GM12872 (cell line): ENCODE measurements at regions not wholly inside any gene's neighbourhood (a gene's known extent, or its start where the extent isn't known, plus 50 kb on each side); places are given as distances from the start of the nearest gene placed in this dataset.

ENCODE experiments used
- TF ChIP-seq, protein P1 (sequence below): IDR thresholded peaks from 3 replicates; pipeline ENCODE4 v1.5.1; 2011; ENCODE audit warnings: low read depth, mild to moderate bottlenecking, low read length, moderate library complexity; ENCODE audit not compliant: insufficient read depth

DNA sequence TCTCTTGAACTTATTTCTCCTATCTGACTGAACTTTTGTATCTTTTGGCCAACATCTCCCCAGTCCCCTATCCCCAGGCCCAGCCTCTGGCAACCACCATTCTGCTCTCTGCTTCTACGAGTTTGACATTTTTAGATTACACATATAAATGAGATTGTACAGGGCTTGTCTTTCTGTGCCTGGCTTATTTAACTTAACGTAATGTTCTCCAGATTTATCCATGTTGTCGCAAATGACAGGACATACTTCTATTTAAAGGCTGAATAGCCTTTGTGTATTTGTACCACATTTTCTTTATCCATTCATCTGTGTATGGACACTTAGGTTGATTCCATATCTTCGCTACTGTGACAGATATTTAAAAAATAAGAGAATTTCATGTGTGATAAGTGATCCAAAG lies 98.6 kb downstream of the LSMEM1 start:
- TF ChIP-seq, protein P1, sequence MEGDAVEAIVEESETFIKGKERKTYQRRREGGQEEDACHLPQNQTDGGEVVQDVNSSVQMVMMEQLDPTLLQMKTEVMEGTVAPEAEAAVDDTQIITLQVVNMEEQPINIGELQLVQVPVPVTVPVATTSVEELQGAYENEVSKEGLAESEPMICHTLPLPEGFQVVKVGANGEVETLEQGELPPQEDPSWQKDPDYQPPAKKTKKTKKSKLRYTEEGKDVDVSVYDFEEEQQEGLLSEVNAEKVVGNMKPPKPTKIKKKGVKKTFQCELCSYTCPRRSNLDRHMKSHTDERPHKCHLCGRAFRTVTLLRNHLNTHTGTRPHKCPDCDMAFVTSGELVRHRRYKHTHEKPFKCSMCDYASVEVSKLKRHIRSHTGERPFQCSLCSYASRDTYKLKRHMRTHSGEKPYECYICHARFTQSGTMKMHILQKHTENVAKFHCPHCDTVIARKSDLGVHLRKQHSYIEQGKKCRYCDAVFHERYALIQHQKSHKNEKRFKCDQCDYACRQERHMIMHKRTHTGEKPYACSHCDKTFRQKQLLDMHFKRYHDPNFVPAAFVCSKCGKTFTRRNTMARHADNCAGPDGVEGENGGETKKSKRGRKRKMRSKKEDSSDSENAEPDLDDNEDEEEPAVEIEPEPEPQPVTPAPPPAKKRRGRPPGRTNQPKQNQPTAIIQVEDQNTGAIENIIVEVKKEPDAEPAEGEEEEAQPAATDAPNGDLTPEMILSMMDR = no peak

DNA sequence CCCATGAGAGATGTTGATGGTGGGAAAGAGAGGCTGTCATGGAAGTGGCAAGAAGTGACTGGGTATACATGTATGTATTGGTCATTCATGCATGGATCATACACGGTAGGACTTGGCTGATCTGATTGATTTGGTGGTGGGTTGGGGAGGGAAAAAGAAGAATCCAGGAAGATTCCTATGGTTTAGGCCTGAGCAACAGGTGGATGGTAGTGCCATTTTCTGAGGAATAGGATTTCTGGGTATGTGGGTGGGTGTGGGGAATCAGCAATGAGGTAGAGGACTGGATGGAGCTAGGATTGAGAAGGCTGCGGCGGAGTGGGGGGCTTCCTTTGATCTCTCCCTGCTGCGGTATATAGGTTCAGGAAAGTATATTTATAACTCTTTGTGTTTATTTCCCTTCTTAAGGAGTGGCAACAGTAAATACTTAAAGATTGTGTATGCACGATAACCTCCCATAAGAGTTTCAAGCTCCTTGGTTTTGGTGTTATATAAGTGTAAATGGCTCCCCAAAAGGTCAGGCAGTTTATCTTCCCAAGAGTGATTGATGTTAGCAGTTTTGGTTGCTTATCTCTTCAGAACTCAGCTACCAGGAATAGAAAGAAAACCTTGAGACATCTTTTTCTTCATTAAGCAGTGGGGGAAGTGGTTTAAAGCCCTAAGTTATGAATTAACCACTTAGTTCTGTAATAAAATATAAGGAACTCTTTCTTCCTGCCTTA lies 100.1 kb downstream of the LSMEM1 start:
- TF ChIP-seq, protein P1 = no peak

DNA sequence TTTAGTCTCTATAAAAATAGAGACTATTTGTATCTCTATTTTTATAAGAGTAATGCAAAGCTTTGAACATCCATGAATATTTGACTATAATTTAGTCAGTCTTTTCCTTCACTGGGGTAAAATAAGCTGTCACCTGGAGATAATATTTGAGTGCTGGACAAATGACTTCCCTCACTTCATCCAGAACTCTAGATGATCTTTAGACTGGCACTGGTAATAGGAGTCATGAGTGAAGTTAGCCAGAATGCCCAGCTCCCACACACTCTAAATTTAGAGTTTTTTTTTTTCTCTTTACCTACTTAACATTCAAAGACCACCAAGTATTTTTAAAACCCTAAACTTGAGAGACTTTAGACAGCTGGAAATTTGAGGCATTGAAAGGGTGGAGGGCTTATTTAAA lies 100.7 kb downstream of the LSMEM1 start:
- TF ChIP-seq, protein P1 = no peak

DNA sequence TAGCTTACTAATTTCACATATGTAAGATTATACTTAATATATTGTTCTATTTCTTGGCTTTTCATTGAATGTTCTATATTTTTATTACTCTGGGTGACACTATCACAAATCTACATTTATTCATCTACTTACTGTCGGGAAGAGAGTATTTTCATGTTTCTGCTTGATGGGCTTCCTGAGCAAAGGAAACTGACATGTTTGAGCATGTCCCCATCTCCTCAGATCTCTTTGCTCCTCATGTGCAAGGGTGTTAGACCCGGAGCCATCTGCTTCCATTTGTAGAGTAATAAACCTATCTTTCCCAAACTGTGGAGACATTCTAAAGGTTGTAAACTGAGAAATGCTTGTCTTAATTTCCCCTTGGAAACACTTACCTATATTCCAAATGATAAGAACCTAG lies 103.5 kb downstream of the LSMEM1 start:
- TF ChIP-seq, protein P1 = no peak

DNA sequence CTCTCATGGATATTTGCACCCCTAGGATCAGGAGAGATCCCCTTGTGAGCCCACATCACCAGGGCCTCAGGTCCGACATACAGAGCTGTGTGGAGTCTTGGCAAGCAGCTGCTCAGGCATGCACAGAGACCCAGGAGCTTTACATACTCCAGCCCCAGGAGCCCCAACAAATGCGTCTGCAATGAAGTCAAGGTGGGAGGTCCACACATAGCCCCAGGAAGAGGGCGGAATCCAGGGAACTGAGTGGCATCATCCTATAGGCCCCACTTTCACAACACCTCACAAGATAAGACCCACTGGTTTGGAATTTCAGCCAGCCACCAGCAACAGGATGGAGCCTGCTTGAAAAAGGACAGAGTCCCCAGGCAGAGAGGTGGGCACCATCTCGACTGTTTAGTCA lies 106.7 kb downstream of the LSMEM1 start:
- TF ChIP-seq, protein P1 = no peak

DNA sequence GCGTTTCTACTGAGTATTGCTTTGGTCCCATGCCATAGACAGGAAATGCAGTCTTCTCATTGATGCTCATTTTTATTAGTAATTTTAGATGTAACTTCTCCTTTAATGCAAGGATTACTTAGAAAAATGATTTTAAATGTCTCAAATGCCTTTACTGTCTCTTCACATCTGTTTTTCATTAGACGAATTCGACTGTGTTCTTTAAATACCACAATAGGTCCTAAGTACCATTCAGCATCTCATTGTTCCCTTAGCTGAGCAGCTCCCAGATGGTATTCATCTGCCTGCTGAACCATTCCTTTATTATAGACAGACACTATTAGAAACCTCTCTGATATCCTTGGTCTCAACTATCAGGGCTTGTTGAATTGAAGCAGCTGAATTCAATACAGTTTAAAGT lies 113.6 kb downstream of the LSMEM1 start:
- TF ChIP-seq, protein P1 = no peak

DNA sequence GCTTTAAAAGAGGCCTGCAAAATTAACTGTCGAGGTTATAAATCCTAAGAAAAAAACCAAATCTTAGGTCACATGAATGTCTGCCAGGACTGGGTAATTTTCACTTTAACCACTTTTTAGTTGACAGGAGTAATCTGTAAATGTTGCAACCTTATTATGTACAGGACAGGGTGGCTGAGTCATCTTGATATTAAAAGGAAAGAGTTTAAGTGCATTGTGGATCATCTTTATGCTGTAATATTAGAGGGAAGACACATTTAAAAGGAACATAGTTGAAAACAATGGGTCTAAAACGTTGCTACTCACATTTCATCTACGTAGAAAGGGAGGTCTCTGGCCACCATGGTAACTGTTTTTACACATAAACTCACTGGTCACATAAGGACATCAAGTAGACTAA lies 115.5 kb downstream of the LSMEM1 start:
- TF ChIP-seq, protein P1 = no peak
